ENCODE measurements at regions not wholly inside any gene's neighbourhood (a gene's known extent, or its start where the extent isn't known, plus 50 kb on each side); places are given as distances from the start of the nearest gene placed in this dataset.

- TF ChIP-seq ZNF26 (tag by site-specific recombination; IDR thresholded peaks at IDR 0.05), result no peak
- TF ChIP-seq ZNF426 (tag by site-specific recombination; IDR thresholded peaks at IDR 0.05), result peak; percentile 72
- peak; percentile 20 for TF ChIP-seq ZNF510 (tag by site-specific recombination; IDR thresholded peaks at IDR 0.05; ENCODE audit: insufficient replicate concordance)
- no peak for TF ChIP-seq PRDM2 (tag by site-specific recombination; IDR thresholded peaks at IDR 0.05; ENCODE audit: borderline replicate concordance)
- peak; percentile 60; the same call in 1 of the 2 replicates for TF ChIP-seq ZNF266 (tag by site-specific recombination; IDR thresholded peaks at IDR 0.05; ENCODE audit: low read depth)
- TF ChIP-seq YY2 (tag by site-specific recombination; IDR thresholded peaks at IDR 0.05), result no peak
- no peak for TF ChIP-seq ZNF747 (tag by site-specific recombination; IDR thresholded peaks at IDR 0.05)
- no peak for TF ChIP-seq PRDM1 (tag by site-specific recombination; IDR thresholded peaks at IDR 0.05)
- TF ChIP-seq ZNF639 (tag by site-specific recombination; IDR thresholded peaks at IDR 0.05), result no peak
- TF ChIP-seq ZNF18 (tag by site-specific recombination; IDR thresholded peaks at IDR 0.05), result no peak
- no peak for TF ChIP-seq ZNF335 (tag by site-specific recombination; conservative IDR thresholded peaks at IDR 0.05)
- no peak for TF ChIP-seq ZNF704 (tag by site-specific recombination; IDR thresholded peaks at IDR 0.05)
- no peak for TF ChIP-seq ZNF585B (tag by site-specific recombination; IDR thresholded peaks at IDR 0.05)
- TF ChIP-seq ZNF16 (tag by site-specific recombination; IDR thresholded peaks at IDR 0.05; ENCODE audit: low read depth), result no peak
- TF ChIP-seq ZNF623 (tag by site-specific recombination; IDR thresholded peaks at IDR 0.05), result peak; percentile 55
- no peak for TF ChIP-seq ZBTB1 (tag by site-specific recombination; IDR thresholded peaks at IDR 0.05)
- TF ChIP-seq ZNF133 (tag by site-specific recombination; IDR thresholded peaks at IDR 0.05), result no peak
- TF ChIP-seq ZNF76 (tag by site-specific recombination; IDR thresholded peaks at IDR 0.05; ENCODE audit: borderline replicate concordance, low read depth), result no peak
- TF ChIP-seq ZNF701 (tag by site-specific recombination; IDR thresholded peaks at IDR 0.05), result no peak
- no peak for TF ChIP-seq ZNF2 (tag by site-specific recombination; IDR thresholded peaks at IDR 0.05)
- no peak for TF ChIP-seq EGR2 (tag by site-specific recombination; IDR thresholded peaks at IDR 0.05; ENCODE audit: low read depth)
- TF ChIP-seq ZNF221 (tag by site-specific recombination; IDR thresholded peaks at IDR 0.05; ENCODE audit: borderline replicate concordance), result no peak
- no peak for TF ChIP-seq ZNF274 (IDR thresholded peaks at IDR 0.05; ENCODE audit: low read length)
- TF ChIP-seq ZNF274 (tag by site-specific recombination; IDR thresholded peaks at IDR 0.05; ENCODE audit: borderline replicate concordance), result no peak
- no peak for TF ChIP-seq AEBP2 (tag by site-specific recombination; IDR thresholded peaks at IDR 0.05; ENCODE audit: borderline replicate concordance)
- TF ChIP-seq ZNF341 (tag by site-specific recombination; IDR thresholded peaks at IDR 0.05; ENCODE audit: low read depth), result no peak
- TF ChIP-seq ZNF555 (tag by site-specific recombination; conservative IDR thresholded peaks at IDR 0.05), result peak; percentile 76
- no peak for TF ChIP-seq ZBTB48 (tag by site-specific recombination; IDR thresholded peaks at IDR 0.05)
- TF ChIP-seq ZNF596 (tag by site-specific recombination; IDR thresholded peaks at IDR 0.05), result no peak
These were observed 136.2 kb upstream of the USP9X start (continued) for GRCh38 chrX:40949071-40949470.

Data from HEK293 (cell line).